Ishikawa (cell line): ENCODE measurements at regions not wholly inside any gene's neighbourhood (a gene's known extent, or its start where the extent isn't known, plus 50 kb on each side); places are given as distances from the start of the nearest gene placed in this dataset.

Source experiments
- CEBPB ChIP-seq: IDR thresholded peaks from 2 replicates; pipeline ENCODE4 v1.6.1; 2012
- CREB1 ChIP-seq: IDR thresholded peaks from 2 replicates; pipeline ENCODE4 v1.6.1; 2012; ENCODE audit warnings: low read depth
- EGR1 ChIP-seq: IDR thresholded peaks from 2 replicates; pipeline ENCODE4 v1.6.1; 2012
- EP300 ChIP-seq: IDR thresholded peaks from 2 replicates; pipeline ENCODE4 v1.6.1; 2012; ENCODE audit warnings: borderline replicate concordance
- FOXM1 ChIP-seq: IDR thresholded peaks from 2 replicates; pipeline ENCODE4 v1.6.1; 2012; ENCODE audit warnings: low read depth, borderline replicate concordance
- MAX ChIP-seq: IDR thresholded peaks from 2 replicates; pipeline ENCODE4 v1.6.1; 2012
- NFIC ChIP-seq: IDR thresholded peaks from 2 replicates; pipeline ENCODE4 v1.6.1; 2012
- RAD21 ChIP-seq: IDR thresholded peaks from 2 replicates; pipeline ENCODE4 v1.6.1; 2012; ENCODE audit warnings: low read depth
- REST ChIP-seq: IDR thresholded peaks from 2 replicates; pipeline ENCODE4 v1.6.1; 2012; ENCODE audit warnings: low read depth, mild to moderate bottlenecking
- TAF1 ChIP-seq: IDR thresholded peaks from 2 replicates; pipeline ENCODE4 v1.6.1; 2012; ENCODE audit warnings: low read depth, mild to moderate bottlenecking
- TCF12 ChIP-seq: IDR thresholded peaks from 2 replicates; pipeline ENCODE4 v1.6.1; 2012; ENCODE audit warnings: low read depth
- TEAD4 ChIP-seq: IDR thresholded peaks from 2 replicates; pipeline ENCODE4 v1.6.1; 2012
- USF1 ChIP-seq: IDR thresholded peaks from 2 replicates; pipeline ENCODE4 v1.6.1; 2012
- YY1 ChIP-seq: IDR thresholded peaks from 2 replicates; pipeline ENCODE4 v1.6.1; 2012; ENCODE audit warnings: low read depth
- ZBTB7A ChIP-seq: IDR thresholded peaks from 2 replicates; pipeline ENCODE4 v1.6.1; 2012; ENCODE audit warnings: low read depth

- TF ChIP-seq FOXM1, result no peak
- no peak for TF ChIP-seq TEAD4
- no peak for TF ChIP-seq EP300
- no peak for TF ChIP-seq MAX
- TF ChIP-seq TAF1, result no peak
- TF ChIP-seq RAD21, result no peak
- no peak for TF ChIP-seq CEBPB
- no peak for TF ChIP-seq ZBTB7A
- TF ChIP-seq USF1, result no peak
- TF ChIP-seq CREB1, result no peak
- TF ChIP-seq EGR1, result no peak
- no peak for TF ChIP-seq TCF12
Observed at GRCh38 chr3:137477614-137478013, 286.5 kb upstream of the SOX14 start.

- no peak for TF ChIP-seq USF1
- TF ChIP-seq YY1, result no peak
- no peak for TF ChIP-seq TAF1
- TF ChIP-seq EP300, result no peak
- TF ChIP-seq TEAD4, result no peak
- no peak for TF ChIP-seq TCF12
- no peak for TF ChIP-seq NFIC
- no peak for TF ChIP-seq CREB1
- no peak for TF ChIP-seq CEBPB
- TF ChIP-seq EGR1, result no peak
Observed at GRCh38 chr3:137509354-137510045, 254.6 kb upstream of the SOX14 start.

GRCh38 chr3:137511655-137512054, 252.5 kb upstream of the SOX14 start:
- TF ChIP-seq CREB1 (no peak), MAX (no peak), YY1 (no peak), CEBPB (no peak), USF1 (no peak), TCF12 (no peak), EGR1 (no peak), EP300 (no peak), TEAD4 (no peak), ZBTB7A (no peak)

- TF ChIP-seq TAF1, result no peak
- no peak for TF ChIP-seq YY1
- TF ChIP-seq EP300, result no peak
- no peak for TF ChIP-seq EGR1
- TF ChIP-seq RAD21, result no peak
- TF ChIP-seq USF1, result no peak
- TF ChIP-seq FOXM1, result no peak
- no peak for TF ChIP-seq REST
- no peak for TF ChIP-seq TEAD4
- no peak for TF ChIP-seq MAX
- TF ChIP-seq ZBTB7A, result no peak
- no peak for TF ChIP-seq TCF12
- no peak for TF ChIP-seq CEBPB
- no peak for TF ChIP-seq CREB1
- TF ChIP-seq NFIC, result no peak
Observed at GRCh38 chr3:137514853-137515252, 249.3 kb upstream of the SOX14 start.

GRCh38 chr3:137519602-137520001, 244.5 kb upstream of the SOX14 start:
- TF ChIP-seq ZBTB7A, result no peak

GRCh38 chr3:137524751-137525150, 239.4 kb upstream of the SOX14 start:
- TF ChIP-seq NFIC, result no peak
- no peak for TF ChIP-seq TEAD4
- no peak for TF ChIP-seq TCF12
- TF ChIP-seq EGR1, result no peak
- TF ChIP-seq FOXM1, result no peak
- TF ChIP-seq CEBPB, result no peak
- TF ChIP-seq CREB1, result no peak
- no peak for TF ChIP-seq ZBTB7A

GRCh38 chr3:137525471-137525870, 238.6 kb upstream of the SOX14 start:
- TF ChIP-seq RAD21 (no peak), NFIC (no peak), CEBPB (no peak), USF1 (no peak), TAF1 (no peak), CREB1 (no peak), ZBTB7A (no peak)
